Gastrocnemius medialis (tissue), 4 donors: ENCODE measurements at regions not wholly inside any gene's neighbourhood (a gene's known extent, or its start where the extent isn't known, plus 50 kb on each side); places are given as distances from the start of the nearest gene placed in this dataset.

Experiments used
- POLR2A ChIP-seq, 2 donors: fragments of 450-650 bp; IDR thresholded peaks; one replicate each; pipeline ENCODE4 v1.6.1; 2017; ENCODE audit warnings: antibody characterized with exemption in 2 of 2, mild to moderate bottlenecking in 2 of 2, moderate library complexity in 2 of 2
- TF ChIP-seq, protein P1 (sequence below), 5 experiments: fragments of 450-650 bp in 3 of 5; fragments of 200-600 bp in 2 of 5; sonication (generic) in 2 of 5; IDR thresholded peaks in 4 of 5; conservative IDR thresholded peaks in 1 of 5; 1 replicate in 4 of 5; 2 replicates in 1 of 5; pipeline ENCODE4 v1.5.1; 2016 to 2019; ENCODE audit warnings: antibody characterized with exemption in 5 of 5, mild to moderate bottlenecking in 3 of 5, moderate library complexity in 3 of 5

- TF ChIP-seq, protein P1, sequence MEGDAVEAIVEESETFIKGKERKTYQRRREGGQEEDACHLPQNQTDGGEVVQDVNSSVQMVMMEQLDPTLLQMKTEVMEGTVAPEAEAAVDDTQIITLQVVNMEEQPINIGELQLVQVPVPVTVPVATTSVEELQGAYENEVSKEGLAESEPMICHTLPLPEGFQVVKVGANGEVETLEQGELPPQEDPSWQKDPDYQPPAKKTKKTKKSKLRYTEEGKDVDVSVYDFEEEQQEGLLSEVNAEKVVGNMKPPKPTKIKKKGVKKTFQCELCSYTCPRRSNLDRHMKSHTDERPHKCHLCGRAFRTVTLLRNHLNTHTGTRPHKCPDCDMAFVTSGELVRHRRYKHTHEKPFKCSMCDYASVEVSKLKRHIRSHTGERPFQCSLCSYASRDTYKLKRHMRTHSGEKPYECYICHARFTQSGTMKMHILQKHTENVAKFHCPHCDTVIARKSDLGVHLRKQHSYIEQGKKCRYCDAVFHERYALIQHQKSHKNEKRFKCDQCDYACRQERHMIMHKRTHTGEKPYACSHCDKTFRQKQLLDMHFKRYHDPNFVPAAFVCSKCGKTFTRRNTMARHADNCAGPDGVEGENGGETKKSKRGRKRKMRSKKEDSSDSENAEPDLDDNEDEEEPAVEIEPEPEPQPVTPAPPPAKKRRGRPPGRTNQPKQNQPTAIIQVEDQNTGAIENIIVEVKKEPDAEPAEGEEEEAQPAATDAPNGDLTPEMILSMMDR (IDR thresholded peaks at IDR 0.05 in 4 of 5, conservative IDR thresholded peaks at IDR 0.05 in 1 of 5): no peak
- TF ChIP-seq POLR2A (IDR thresholded peaks at IDR 0.05): no peak
These were observed 189.1 kb upstream of the PELI2 start for GRCh38 chr14:55929136-55929535.
